ENCODE measurements at regions not wholly inside any gene's neighbourhood (a gene's known extent, or its start where the extent isn't known, plus 50 kb on each side); places are given as distances from the start of the nearest gene placed in this dataset.

DNA sequence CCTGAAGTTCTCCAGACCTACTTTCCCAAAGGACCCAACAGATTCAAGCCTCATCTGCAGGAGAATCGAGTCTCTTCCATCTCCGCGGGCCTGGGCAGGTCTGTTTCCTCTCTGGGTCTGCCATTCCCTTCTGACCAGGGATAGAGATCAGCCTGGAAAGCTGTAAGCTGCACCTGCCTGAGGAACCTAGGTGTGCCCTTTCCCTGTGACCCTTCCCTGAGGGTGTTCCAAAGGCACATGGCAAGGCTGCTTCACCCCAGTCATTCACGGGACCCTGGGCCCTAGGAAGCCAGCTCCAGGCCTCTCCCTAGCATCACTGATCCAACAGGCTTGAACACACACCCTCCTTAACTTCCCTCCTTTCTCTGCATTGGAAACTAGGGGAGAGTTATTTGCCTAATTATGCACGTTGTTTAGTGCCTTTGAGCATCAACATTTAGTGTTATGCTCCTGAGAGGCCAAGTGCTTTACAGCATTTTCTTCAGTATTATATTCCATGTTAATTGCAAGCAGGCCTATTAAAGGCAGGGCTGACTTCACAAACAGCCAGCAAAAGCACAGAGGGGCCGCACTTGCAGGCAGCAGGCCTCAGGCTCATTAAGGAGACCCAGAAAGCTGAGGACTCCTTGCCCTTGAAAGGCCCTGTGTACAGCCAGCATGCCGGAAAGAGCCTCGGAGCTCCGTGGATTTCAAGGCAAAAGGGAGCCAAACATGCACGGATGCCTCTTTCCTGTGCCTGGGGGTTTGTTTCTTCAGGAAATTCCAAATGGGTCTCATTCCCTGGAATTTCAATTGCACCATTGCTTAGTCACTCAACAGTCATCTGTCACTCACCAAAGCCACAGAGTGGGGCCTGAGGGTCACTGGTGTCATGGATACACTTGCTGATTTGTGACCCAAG is 91.0 kb upstream of the FAM20C start:
- TF ChIP-seq ZNF121 (CRISPR knock-in tag; IDR thresholded peaks at IDR 0.05) (no peak), CTCF (IDR thresholded peaks at IDR 0.05) (no peak), ZNF138 (CRISPR knock-in tag; conservative IDR thresholded peaks at IDR 0.05) (no peak), SMAD4 (CRISPR knock-in tag; IDR thresholded peaks at IDR 0.05) (no peak), ZNF671 (CRISPR knock-in tag; IDR thresholded peaks at IDR 0.05) (no peak), EMX1 (CRISPR knock-in tag; IDR thresholded peaks at IDR 0.05) (no peak), TP53 (CRISPR knock-in tag; IDR thresholded peaks at IDR 0.05) (no peak), MAX (CRISPR knock-in tag; IDR thresholded peaks at IDR 0.05) (0 out of 2 replicates have a peak, but pooled peaks have one; percentile 35), NFYB (CRISPR knock-in tag; conservative IDR thresholded peaks at IDR 0.05; ENCODE audit: low read depth) (no peak), FOXP1 (CRISPR knock-in tag; IDR thresholded peaks at IDR 0.05; ENCODE audit: borderline replicate concordance) (no peak), FOXP4 (CRISPR knock-in tag; IDR thresholded peaks at IDR 0.05) (no peak)
- TF ChIP-seq, protein P1, sequence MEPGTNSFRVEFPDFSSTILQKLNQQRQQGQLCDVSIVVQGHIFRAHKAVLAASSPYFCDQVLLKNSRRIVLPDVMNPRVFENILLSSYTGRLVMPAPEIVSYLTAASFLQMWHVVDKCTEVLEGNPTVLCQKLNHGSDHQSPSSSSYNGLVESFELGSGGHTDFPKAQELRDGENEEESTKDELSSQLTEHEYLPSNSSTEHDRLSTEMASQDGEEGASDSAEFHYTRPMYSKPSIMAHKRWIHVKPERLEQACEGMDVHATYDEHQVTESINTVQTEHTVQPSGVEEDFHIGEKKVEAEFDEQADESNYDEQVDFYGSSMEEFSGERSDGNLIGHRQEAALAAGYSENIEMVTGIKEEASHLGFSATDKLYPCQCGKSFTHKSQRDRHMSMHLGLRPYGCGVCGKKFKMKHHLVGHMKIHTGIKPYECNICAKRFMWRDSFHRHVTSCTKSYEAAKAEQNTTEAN (CRISPR knock-in tag; IDR thresholded peaks at IDR 0.05) = no peak
- TF ChIP-seq, protein P2, sequence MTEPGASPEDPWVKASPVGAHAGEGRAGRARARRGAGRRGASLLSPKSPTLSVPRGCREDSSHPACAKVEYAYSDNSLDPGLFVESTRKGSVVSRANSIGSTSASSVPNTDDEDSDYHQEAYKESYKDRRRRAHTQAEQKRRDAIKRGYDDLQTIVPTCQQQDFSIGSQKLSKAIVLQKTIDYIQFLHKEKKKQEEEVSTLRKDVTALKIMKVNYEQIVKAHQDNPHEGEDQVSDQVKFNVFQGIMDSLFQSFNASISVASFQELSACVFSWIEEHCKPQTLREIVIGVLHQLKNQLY (CRISPR knock-in tag; IDR thresholded peaks at IDR 0.05) = no peak
